ENCODE measurements at regions not wholly inside any gene's neighbourhood (a gene's known extent, or its start where the extent isn't known, plus 50 kb on each side); places are given as distances from the start of the nearest gene placed in this dataset.

DNA sequence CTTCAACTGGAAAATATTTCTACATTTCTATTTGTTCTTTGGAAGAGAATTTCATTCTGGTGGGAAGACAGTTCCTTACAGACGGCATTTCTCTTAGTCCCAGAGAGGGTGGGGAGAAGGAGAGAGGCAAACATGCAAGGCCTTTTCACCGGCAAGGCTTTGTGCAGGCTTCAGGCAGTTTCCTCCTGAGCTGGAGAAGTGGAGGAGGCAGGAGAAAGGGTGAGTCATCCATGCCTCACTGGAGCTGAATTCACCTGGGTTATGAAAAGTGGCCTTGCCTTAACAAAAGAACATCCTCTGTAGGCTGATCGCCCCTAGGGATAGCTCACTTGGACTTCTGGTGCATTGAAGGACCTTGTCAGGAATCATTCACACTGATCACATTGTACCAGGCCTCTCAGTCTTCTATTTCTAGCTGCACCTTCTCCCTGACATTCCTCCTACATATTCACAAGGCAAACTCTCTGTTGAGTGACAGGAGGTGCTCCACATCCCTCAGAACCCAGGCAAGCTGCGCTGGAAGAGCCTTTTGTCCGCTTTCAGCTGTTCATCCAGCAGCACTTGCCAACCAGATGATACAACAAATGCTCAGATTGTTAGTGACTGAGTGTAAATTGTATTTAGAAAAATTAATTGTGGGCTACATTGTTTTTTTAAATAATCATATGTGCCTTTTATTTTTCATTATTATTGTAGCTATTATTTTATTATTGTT lies 796.1 kb downstream of the DCDC2C start:
- Histone ChIP-seq H3K27ac (ENCODE audit: low read depth, low read length) (no peak overlapping the region), H3F3A (ENCODE audit: insufficient read depth) (no peaks in the 10 kb centered on the region), H3K9me3 (ENCODE audit: insufficient read depth, low read length) (no peaks in the 10 kb centered on the region), H3K36me3 (ENCODE audit: low read length) (no peaks in the 10 kb centered on the region), H3K9ac (ENCODE audit: low read length) (no peak overlapping the region), H3K9me2 (replicated peaks; ENCODE audit: insufficient read depth, low read length) (no peaks in the 10 kb centered on the region), H3K4me3 (ENCODE audit: insufficient read depth, low read length, poor library complexity, severe bottlenecking) (no peak overlapping the region), H4K20me1 (ENCODE audit: low read depth, low read length) (no peaks in the 10 kb centered on the region), H3K4me2 (ENCODE audit: low read depth, low read length, poor library complexity, severe bottlenecking) (no peak overlapping the region), H3K27me3 (ENCODE audit: low read length) (no peaks in the 10 kb centered on the region), H2AFZ (ENCODE audit: low read depth, low read length, severe bottlenecking) (no peak overlapping the region), H3K79me2 (ENCODE audit: insufficient read depth, low read length) (no peaks in the 10 kb centered on the region)
- TF ChIP-seq, protein P1, sequence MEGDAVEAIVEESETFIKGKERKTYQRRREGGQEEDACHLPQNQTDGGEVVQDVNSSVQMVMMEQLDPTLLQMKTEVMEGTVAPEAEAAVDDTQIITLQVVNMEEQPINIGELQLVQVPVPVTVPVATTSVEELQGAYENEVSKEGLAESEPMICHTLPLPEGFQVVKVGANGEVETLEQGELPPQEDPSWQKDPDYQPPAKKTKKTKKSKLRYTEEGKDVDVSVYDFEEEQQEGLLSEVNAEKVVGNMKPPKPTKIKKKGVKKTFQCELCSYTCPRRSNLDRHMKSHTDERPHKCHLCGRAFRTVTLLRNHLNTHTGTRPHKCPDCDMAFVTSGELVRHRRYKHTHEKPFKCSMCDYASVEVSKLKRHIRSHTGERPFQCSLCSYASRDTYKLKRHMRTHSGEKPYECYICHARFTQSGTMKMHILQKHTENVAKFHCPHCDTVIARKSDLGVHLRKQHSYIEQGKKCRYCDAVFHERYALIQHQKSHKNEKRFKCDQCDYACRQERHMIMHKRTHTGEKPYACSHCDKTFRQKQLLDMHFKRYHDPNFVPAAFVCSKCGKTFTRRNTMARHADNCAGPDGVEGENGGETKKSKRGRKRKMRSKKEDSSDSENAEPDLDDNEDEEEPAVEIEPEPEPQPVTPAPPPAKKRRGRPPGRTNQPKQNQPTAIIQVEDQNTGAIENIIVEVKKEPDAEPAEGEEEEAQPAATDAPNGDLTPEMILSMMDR (IDR thresholded peaks at IDR 0.05; ENCODE audit: insufficient read depth, low read length, poor library complexity, severe bottlenecking): no peak
- no peak for TF ChIP-seq EZH2phosphoT487 (conservative IDR thresholded peaks at IDR 0.05; ENCODE audit: low read length)

DNA sequence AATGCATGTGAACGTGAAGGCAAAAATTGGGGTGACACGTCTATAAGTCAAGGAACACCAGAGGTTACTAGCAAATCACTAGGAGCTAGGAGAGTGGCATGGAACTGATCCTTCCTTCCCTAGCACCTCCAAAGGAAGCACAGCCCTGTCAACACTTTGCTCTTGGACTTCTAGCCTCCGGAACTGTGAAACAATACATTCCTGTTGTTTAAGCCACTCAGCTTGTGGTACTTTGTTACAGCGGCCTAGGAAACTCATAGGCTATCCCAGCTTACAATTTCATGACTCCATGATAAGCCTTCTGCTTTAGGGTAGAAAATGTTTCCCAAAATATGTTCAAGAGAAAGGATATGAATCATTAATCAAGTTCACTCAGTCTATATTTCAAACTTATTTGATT lies 798.1 kb downstream of the DCDC2C start:
- H3K9ac ChIP-seq (ENCODE audit: low read length): no peak overlapping the region
- no peaks in the 10 kb centered on the region for H3K79me2 ChIP-seq (ENCODE audit: insufficient read depth, low read length)
- H3K36me3 ChIP-seq (ENCODE audit: low read length): no peaks in the 10 kb centered on the region
- TF ChIP-seq EZH2phosphoT487 (conservative IDR thresholded peaks at IDR 0.05; ENCODE audit: low read length): no peak
- TF ChIP-seq, protein P1 (IDR thresholded peaks at IDR 0.05; ENCODE audit: insufficient read depth, low read length, poor library complexity, severe bottlenecking): no peak
- no peaks in the 10 kb centered on the region for H3K9me2 ChIP-seq (replicated peaks; ENCODE audit: insufficient read depth, low read length)
- no peak overlapping the region for H3K4me2 ChIP-seq (ENCODE audit: low read depth, low read length, poor library complexity, severe bottlenecking)
- no peaks in the 10 kb centered on the region for H3K9me3 ChIP-seq (ENCODE audit: insufficient read depth, low read length)
- no peaks in the 10 kb centered on the region for H4K20me1 ChIP-seq (ENCODE audit: low read depth, low read length)
- H3K27me3 ChIP-seq (ENCODE audit: low read length): no peaks in the 10 kb centered on the region
- no peaks in the 10 kb centered on the region for H3F3A ChIP-seq (ENCODE audit: insufficient read depth)
- no peak overlapping the region for H3K27ac ChIP-seq (ENCODE audit: low read depth, low read length)
- H2AFZ ChIP-seq (ENCODE audit: low read depth, low read length, severe bottlenecking): no peak overlapping the region
- no peak overlapping the region for H3K4me3 ChIP-seq (ENCODE audit: insufficient read depth, low read length, poor library complexity, severe bottlenecking)

DNA sequence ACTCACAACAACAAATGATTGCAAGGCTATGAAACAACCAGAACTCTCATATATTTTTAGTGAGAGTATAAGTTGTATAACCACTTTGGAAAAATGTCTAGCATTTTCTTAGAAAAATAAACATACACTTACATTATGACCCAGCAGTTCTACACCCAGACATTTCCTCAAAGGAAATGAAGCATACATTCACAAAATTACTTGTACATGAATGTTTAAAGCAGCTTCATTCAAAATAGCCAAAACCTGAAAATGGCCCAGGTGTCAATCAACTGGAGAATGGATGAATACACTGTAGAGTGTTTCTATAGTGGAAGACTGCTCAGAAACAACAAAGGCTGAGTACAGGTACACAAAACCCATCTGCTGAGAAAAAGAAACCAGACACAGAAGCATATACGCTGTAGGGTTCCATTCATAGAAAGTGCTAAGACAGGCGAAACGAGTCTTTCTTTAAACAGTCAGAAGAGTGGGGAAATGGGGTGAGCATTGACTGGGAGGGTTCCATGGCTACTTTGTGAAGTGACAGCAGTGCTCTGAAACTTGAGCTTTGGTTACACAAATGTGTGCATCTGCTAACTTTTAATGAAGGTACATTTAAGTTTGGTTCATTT lies 799.0 kb downstream of the DCDC2C start:
- TF ChIP-seq, protein P1 (IDR thresholded peaks at IDR 0.05; ENCODE audit: insufficient read depth, low read length, poor library complexity, severe bottlenecking): no peak
- no peak for TF ChIP-seq EZH2phosphoT487 (conservative IDR thresholded peaks at IDR 0.05; ENCODE audit: low read length)
- Histone ChIP-seq H4K20me1 (ENCODE audit: low read depth, low read length) (no peaks in the 10 kb centered on the region), H2AFZ (ENCODE audit: low read depth, low read length, severe bottlenecking) (no peak overlapping the region), H3K79me2 (ENCODE audit: insufficient read depth, low read length) (no peaks in the 10 kb centered on the region), H3K4me2 (ENCODE audit: low read depth, low read length, poor library complexity, severe bottlenecking) (no peak overlapping the region), H3K27ac (ENCODE audit: low read depth, low read length) (no peak overlapping the region), H3K36me3 (ENCODE audit: low read length) (no peaks in the 10 kb centered on the region), H3F3A (ENCODE audit: insufficient read depth) (no peaks in the 10 kb centered on the region), H3K9me3 (ENCODE audit: insufficient read depth, low read length) (no peaks in the 10 kb centered on the region), H3K27me3 (ENCODE audit: low read length) (no peaks in the 10 kb centered on the region), H3K9me2 (replicated peaks; ENCODE audit: insufficient read depth, low read length) (no peaks in the 10 kb centered on the region), H3K9ac (ENCODE audit: low read length) (no peak overlapping the region), H3K4me3 (ENCODE audit: insufficient read depth, low read length, poor library complexity, severe bottlenecking) (no peak overlapping the region)
